Activated T-helper 17 cell treated with anti-CD3 and anti-CD28 coated beads, Interleukin-2, amount 50 U/mL, for 72 hours (primary cell): ENCODE measurements at regions not wholly inside any gene's neighbourhood (a gene's known extent, or its start where the extent isn't known, plus 50 kb on each side); places are given as distances from the start of the nearest gene placed in this dataset.

Source experiments
- ATAC-seq: fragments of 150-1000 bp; cut with Tn5 transposase; replicated peaks from 2 replicates; pipeline ENCODE4 v1.10.0; 2021; ENCODE audit warnings: mild to moderate bottlenecking, moderate library complexity
- H3K27ac Mint-ChIP-seq: one replicate; pipeline ENCODE4 v1.8.0; 2022; ENCODE audit warnings: mixed read lengths
- H3K27me3 Mint-ChIP-seq: one replicate; pipeline ENCODE4 v1.8.0; 2022; ENCODE audit warnings: mixed read lengths
- H3K36me3 Mint-ChIP-seq: one replicate; pipeline ENCODE4 v1.8.0; 2022; ENCODE audit warnings: low read depth, mild to moderate bottlenecking, mixed read lengths
- H3K4me1 Mint-ChIP-seq: one replicate; pipeline ENCODE4 v1.8.0; 2022; ENCODE audit warnings: mixed read lengths
- H3K4me3 Mint-ChIP-seq: one replicate; pipeline ENCODE4 v1.8.0; 2022; ENCODE audit warnings: mild to moderate bottlenecking, mixed read lengths
- H3K9me3 Mint-ChIP-seq: one replicate; pipeline ENCODE4 v1.8.0; 2022; ENCODE audit warnings: mixed read lengths

GRCh38 chr22:47394504-47395440 is 632.3 kb downstream of the TBC1D22A start:
- no peaks in the 10 kb centered on the region for H3K27me3 Mint-ChIP-seq
- H3K36me3 Mint-ChIP-seq = no peaks in the 10 kb centered on the region
- no peak overlapping the region for H3K27ac Mint-ChIP-seq
- H3K4me3 Mint-ChIP-seq = no peak overlapping the region
- no peaks in the 10 kb centered on the region for H3K9me3 Mint-ChIP-seq
- no peaks in the 10 kb centered on the region for H3K4me1 Mint-ChIP-seq
- ATAC-seq = no peak

DNA sequence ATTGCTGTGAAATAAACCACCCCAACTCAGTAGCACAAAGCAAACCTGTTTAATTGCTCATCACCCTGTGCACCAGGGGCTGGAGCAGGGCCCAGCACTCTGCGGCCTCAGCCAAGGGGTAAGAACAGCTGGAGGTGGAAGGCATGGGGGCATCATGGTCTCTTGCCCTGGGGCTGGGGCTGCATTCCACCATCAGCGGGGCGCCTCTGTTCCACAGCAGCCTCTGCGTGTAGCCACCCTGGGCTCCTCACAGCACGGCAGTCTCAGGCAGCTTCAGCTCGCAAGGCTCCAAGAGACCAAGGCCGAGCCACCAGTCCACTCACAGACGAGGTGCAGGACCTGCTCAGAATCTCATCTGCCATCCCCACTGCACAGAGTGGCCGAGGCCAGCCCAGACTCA is 630.7 kb downstream of the TBC1D22A start:
- Mint-ChIP-seq H3K27me3 (no peaks in the 10 kb centered on the region), H3K4me1 (no peaks in the 10 kb centered on the region), H3K36me3 (no peaks in the 10 kb centered on the region), H3K9me3 (no peaks in the 10 kb centered on the region), H3K4me3 (no peak overlapping the region), H3K27ac (no peak overlapping the region)
- no peak for ATAC-seq

- Mint-ChIP-seq H3K4me3 (no peak overlapping the region), H3K9me3 (no peaks in the 10 kb centered on the region), H3K27me3 (no peaks in the 10 kb centered on the region), H3K4me1 (no peaks in the 10 kb centered on the region), H3K36me3 (no peaks in the 10 kb centered on the region), H3K27ac (no peak overlapping the region)
- ATAC-seq = no peak
Measured at GRCh38 chr22:47392729-47393128, 630.3 kb downstream of the TBC1D22A start.

GRCh38 chr22:47392054-47392347 is 629.6 kb downstream of the TBC1D22A start:
- H3K4me1 Mint-ChIP-seq = no peaks in the 10 kb centered on the region
- no peaks in the 10 kb centered on the region for H3K9me3 Mint-ChIP-seq
- ATAC-seq = no peak
- no peaks in the 10 kb centered on the region for H3K36me3 Mint-ChIP-seq
- H3K27me3 Mint-ChIP-seq = no peaks in the 10 kb centered on the region
- no peak overlapping the region for H3K27ac Mint-ChIP-seq
- H3K4me3 Mint-ChIP-seq = no peak overlapping the region

GRCh38 chr22:47391169-47392053 is 629.0 kb downstream of the TBC1D22A start:
- Mint-ChIP-seq H3K27me3 (no peaks in the 10 kb centered on the region), H3K4me1 (no peaks in the 10 kb centered on the region), H3K9me3 (no peaks in the 10 kb centered on the region), H3K4me3 (no peak overlapping the region), H3K27ac (no peak overlapping the region), H3K36me3 (no peaks in the 10 kb centered on the region)
- no peak for ATAC-seq

DNA sequence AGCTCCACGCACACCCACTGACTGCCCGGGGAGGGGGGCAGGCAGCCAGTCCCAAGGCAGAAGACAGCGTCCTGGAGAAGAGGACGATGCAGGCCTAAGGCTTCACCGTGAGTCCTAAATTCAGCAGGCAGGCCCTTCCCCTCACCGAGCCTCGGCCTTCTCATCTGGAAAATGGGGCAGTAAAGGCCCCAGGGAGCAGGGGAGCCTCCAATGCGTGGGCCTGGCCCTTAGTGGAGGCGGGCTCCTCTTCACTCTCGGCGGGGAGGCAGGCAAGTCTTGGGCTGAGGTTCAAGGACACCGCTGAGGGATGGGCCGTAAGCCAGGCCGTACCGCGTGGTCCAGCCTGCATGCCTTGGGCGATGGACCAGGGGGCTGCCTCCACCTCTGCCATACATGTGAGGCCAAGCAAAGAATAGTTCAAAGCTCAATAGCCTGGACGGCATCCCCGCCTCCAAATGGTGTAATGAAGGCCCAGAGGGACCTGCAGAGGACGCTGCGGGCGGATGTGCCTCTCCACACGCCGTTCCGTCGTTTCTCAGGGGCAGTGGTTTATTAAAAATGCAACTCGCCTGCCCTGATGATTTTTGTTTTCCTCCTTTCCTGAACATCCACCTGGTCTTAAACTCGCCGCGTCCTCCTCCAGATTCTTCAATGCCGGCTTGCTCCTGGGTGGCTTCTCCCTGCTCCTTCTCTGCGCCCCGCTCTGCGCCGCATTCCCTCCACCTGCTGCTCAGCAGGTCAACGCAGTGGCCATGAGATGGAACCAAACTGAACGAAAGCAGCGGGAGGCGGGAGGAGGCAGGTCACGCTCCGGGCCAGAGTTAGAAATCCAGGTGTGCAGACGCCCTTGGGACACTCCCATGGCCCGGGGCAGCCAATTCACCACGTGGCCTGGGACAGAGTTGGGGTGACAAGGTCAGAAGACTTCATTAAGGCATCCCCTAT is 627.8 kb downstream of the TBC1D22A start:
- no peak for ATAC-seq
- Mint-ChIP-seq H3K27me3 (peaks cover 3% of the 10 kb centered on the region), H3K27ac (no peak overlapping the region), H3K36me3 (no peaks in the 10 kb centered on the region), H3K4me3 (no peak overlapping the region), H3K4me1 (no peaks in the 10 kb centered on the region), H3K9me3 (no peaks in the 10 kb centered on the region)

GRCh38 chr22:47389201-47389600 is 626.8 kb downstream of the TBC1D22A start:
- H3K4me3 Mint-ChIP-seq = no peak overlapping the region
- H3K4me1 Mint-ChIP-seq = no peaks in the 10 kb centered on the region
- H3K36me3 Mint-ChIP-seq = no peaks in the 10 kb centered on the region
- H3K27ac Mint-ChIP-seq = no peak overlapping the region
- no peak for ATAC-seq
- H3K27me3 Mint-ChIP-seq = peaks cover 3% of the 10 kb centered on the region
- H3K9me3 Mint-ChIP-seq = no peaks in the 10 kb centered on the region

DNA sequence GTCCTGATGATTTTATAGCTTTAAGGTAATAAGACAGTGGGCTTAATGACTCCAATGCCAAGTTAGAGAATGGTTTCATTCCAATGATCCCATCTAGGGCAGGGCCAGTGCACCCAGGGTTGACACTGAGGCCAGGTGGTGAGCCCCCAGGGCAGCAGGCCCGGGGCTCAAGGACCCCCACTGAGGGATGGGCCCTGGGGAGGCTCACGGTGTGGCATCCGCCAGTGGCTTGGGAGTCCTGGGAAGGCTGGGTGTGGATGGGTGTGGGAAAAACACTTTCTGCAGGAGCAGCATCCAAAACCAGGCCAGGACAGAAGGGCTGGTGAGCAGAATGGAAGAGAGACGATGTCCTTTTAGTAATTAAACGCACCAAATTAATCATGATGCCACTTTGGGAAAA is 626.3 kb downstream of the TBC1D22A start:
- peaks cover 3% of the 10 kb centered on the region for H3K27me3 Mint-ChIP-seq

GRCh38 chr22:47388331-47388730 is 625.9 kb downstream of the TBC1D22A start:
- Mint-ChIP-seq H3K27me3 (peaks cover 3% of the 10 kb centered on the region), H3K36me3 (no peaks in the 10 kb centered on the region), H3K9me3 (no peaks in the 10 kb centered on the region), H3K27ac (no peak overlapping the region), H3K4me1 (no peaks in the 10 kb centered on the region), H3K4me3 (no peak overlapping the region)
- no peak for ATAC-seq

More for the DNA sequence above, 626.3 kb downstream of the TBC1D22A start:
- no peaks in the 10 kb centered on the region for H3K9me3 Mint-ChIP-seq
- H3K27ac Mint-ChIP-seq = no peak overlapping the region
- no peak overlapping the region for H3K4me3 Mint-ChIP-seq
- no peak for ATAC-seq
- no peaks in the 10 kb centered on the region for H3K36me3 Mint-ChIP-seq
- H3K4me1 Mint-ChIP-seq = no peaks in the 10 kb centered on the region

- H3K9me3 Mint-ChIP-seq = no peaks in the 10 kb centered on the region
- H3K27me3 Mint-ChIP-seq = peaks cover 3% of the 10 kb centered on the region
- no peak overlapping the region for H3K4me3 Mint-ChIP-seq
- H3K27ac Mint-ChIP-seq = no peak overlapping the region
- no peaks in the 10 kb centered on the region for H3K4me1 Mint-ChIP-seq
- ATAC-seq = no peak
- H3K36me3 Mint-ChIP-seq = no peaks in the 10 kb centered on the region
Measured at GRCh38 chr22:47386812-47387510, 624.5 kb downstream of the TBC1D22A start.

DNA sequence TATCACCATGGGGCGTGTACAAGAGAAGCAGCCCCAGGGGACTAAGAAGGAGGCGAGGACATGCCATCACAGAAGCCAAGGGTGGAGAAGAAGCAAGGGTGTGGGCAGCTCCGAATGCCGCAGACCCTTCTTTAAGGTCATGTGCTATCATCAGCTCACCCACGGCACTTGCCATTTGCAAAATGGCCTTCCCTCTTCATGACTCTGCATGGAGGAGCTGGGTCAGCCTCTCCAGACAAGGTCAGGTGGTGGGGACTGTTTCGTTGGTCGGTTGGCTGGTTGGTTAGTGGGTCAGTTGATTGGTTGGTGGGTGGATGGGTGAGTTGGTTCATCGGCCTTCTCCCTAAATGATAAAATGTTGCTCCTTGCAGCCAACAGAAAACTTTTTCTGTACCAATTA is 622.5 kb downstream of the TBC1D22A start:
- H3K4me3 Mint-ChIP-seq = no peak overlapping the region
- no peaks in the 10 kb centered on the region for H3K4me1 Mint-ChIP-seq
- no peak for ATAC-seq
- H3K27me3 Mint-ChIP-seq = peaks cover 6% of the 10 kb centered on the region
- H3K9me3 Mint-ChIP-seq = no peaks in the 10 kb centered on the region
- no peaks in the 10 kb centered on the region for H3K36me3 Mint-ChIP-seq
- no peak overlapping the region for H3K27ac Mint-ChIP-seq

DNA sequence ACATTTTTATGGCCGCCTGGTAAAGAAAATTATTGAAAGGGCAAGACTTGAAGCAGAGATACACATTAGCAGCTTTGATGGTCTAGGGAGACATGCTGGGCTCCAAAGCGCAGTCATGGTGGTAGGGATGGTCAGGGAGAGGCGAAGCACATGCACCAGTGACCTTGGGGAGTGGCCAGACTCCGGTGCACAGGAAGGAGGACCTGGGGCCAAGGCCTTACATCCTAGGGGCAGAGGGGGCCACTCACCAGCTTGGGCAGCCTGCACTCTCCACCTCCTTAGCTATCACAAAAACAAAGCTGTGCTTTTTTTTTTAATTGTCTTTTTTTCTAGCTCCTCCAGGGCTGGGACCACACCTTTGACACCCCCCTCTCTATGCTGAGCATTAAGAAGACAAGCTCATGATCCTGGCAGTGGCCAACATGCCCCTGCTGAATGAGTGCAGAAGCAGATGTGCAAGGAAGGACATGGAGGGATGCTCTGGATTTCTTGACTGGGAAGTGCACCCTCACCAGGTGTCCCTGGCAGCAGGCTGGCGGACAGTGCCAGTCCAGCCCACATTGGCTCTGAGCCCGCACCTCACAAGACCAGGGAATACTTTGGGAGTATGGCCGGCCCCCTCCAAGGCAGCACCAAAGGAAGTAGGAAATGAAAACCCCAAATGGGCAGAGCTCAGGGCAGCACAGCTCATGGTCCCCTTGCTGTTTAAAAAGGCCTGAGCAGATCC is 619.9 kb downstream of the TBC1D22A start:
- peaks cover 4% of the 10 kb centered on the region for H3K9me3 Mint-ChIP-seq
- no peak overlapping the region for H3K27ac Mint-ChIP-seq
- no peak overlapping the region for H3K4me3 Mint-ChIP-seq
- peaks cover 6% of the 10 kb centered on the region for H3K27me3 Mint-ChIP-seq
- no peaks in the 10 kb centered on the region for H3K36me3 Mint-ChIP-seq
- peaks cover 11% of the 10 kb centered on the region for H3K4me1 Mint-ChIP-seq
- ATAC-seq = no peak

DNA sequence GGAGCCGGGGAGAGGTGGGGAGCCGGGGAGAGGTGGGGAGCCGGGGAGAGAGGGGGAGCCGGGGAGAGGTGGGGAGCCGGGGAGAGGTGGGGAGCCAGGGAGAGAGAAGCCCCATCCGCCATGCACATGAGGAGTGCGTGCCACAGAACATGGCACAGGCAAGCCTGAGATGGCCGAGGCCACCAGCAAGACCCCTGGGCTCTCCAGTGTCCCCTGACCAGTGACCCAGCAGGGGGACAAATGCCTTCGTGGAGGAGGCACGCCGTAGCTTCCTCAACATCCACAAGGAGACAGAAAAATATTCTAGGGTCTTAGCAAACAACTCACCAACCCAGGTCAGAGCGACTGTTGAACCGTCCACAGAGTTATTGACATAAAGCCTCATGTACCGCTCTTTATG is 618.8 kb downstream of the TBC1D22A start:
- H3K4me3 Mint-ChIP-seq = no peak overlapping the region
- no peaks in the 10 kb centered on the region for H3K36me3 Mint-ChIP-seq
- peaks cover 11% of the 10 kb centered on the region for H3K4me1 Mint-ChIP-seq
- peaks cover 4% of the 10 kb centered on the region for H3K9me3 Mint-ChIP-seq
- no peak for ATAC-seq
- no peak overlapping the region for H3K27ac Mint-ChIP-seq
- peaks cover 6% of the 10 kb centered on the region for H3K27me3 Mint-ChIP-seq
